Lower leg skin (tissue), 4 donors: ENCODE measurements at regions not wholly inside any gene's neighbourhood (a gene's known extent, or its start where the extent isn't known, plus 50 kb on each side); places are given as distances from the start of the nearest gene placed in this dataset.
"Not testable (repeated sequence)": the region's sequence is repeated elsewhere in the genome, so short reads cannot be mapped to it uniquely, and the experiment has no call there.

Experiments
- DNase-seq, 2 donors: peaks; one replicate each; pipeline ENCODE4 v3.0.0-alpha.2; 2019; ENCODE audit warnings: low spot score in 2 of 2
- H3K4me3 ChIP-seq: fragments of 200-600 bp; sonication (generic); 2 replicates; pipeline ENCODE4 v1.5.1; 2017; ENCODE audit warnings: mild to moderate bottlenecking, low read depth; ENCODE audit not compliant: poor library complexity, severe bottlenecking
- CTCF ChIP-seq, 3 donors: fragments of 450-650 bp; IDR thresholded peaks; one replicate each; pipeline ENCODE4 v1.5.1; 2016; ENCODE audit warnings: antibody characterized with exemption in 3 of 3, mild to moderate bottlenecking in 3 of 3, moderate library complexity in 2 of 3
- POLR2A ChIP-seq, 2 donors: fragments of 450-650 bp; IDR thresholded peaks; one replicate each; pipeline ENCODE4 v1.6.1; 2016 to 2017; ENCODE audit warnings: antibody characterized with exemption in 2 of 2, mild to moderate bottlenecking in 1 of 2, moderate library complexity in 1 of 2
- WGBS, 2 donors: methylation state at CpG; one replicate each; pipeline ENCODE4 v1.1.5; 2018; 5-methylcytosine and 5-hydroxymethylcytosine counted together
- intact Hi-C: fragments of 100-400 bp; cut with DNase I; formaldehyde crosslinking; loops from one replicate; pipeline ENCODE4 v1.15.0; 2023; ENCODE audit warnings: low total_unique reads

GRCh38 chr7:3114917-3115316 is 71.2 kb upstream of the CARD11 start:
- H3K4me3 ChIP-seq: no peak overlapping the region
- DNase-seq: no peak
- TF ChIP-seq CTCF (IDR thresholded peaks at IDR 0.05): no peak
- no peak for TF ChIP-seq POLR2A (IDR thresholded peaks at IDR 0.05)
- intact Hi-C loops: no loop called here
- 56 to 80% methylated on average over 5 of the region's 5 CpGs for WGBS, 2 donors

- TF ChIP-seq CTCF (IDR thresholded peaks at IDR 0.05) (no peak), POLR2A (IDR thresholded peaks at IDR 0.05) (no peak)
- 44 to 63% methylated on average over 2 of the region's 2 CpGs for WGBS, 2 donors
- intact Hi-C loops: no loop called here
- DNase-seq: peak in 1 of 2 donors; percentile 43
- H3K4me3 ChIP-seq: no peak overlapping the region
These were observed 73.4 kb upstream of the CARD11 start for GRCh38 chr7:3117081-3117480.

- WGBS, 2 donors: 18 to 19% methylated on average over 8 of the region's 8 CpGs
- TF ChIP-seq POLR2A (IDR thresholded peaks at IDR 0.05) (no peak), CTCF (IDR thresholded peaks at IDR 0.05) (no peak)
- intact Hi-C loops: no loop called here
- peak in 1 of 2 donors; percentile 29 for DNase-seq
- no peak overlapping the region for H3K4me3 ChIP-seq
These were observed 74.0 kb upstream of the CARD11 start for GRCh38 chr7:3117488-3118231.

- DNase-seq: peak in 1 of 2 donors; percentile 50
- intact Hi-C loops, H3K4me3 ChIP-seq: not testable (repeated sequence)
- 83 to 90% methylated on average over 9 of the region's 9 CpGs for WGBS, 2 donors
These were observed 75.8 kb upstream of the CARD11 start for GRCh38 chr7:3119352-3119927.

- peak in 1 of 2 donors; percentile 3 for DNase-seq
- H3K4me3 ChIP-seq: no peak overlapping the region
- WGBS, 2 donors: 66 to 70% methylated on average over 3 of the region's 3 CpGs
- intact Hi-C loops: no loop called here
- no peak for TF ChIP-seq POLR2A (IDR thresholded peaks at IDR 0.05)
- no peak for TF ChIP-seq CTCF (IDR thresholded peaks at IDR 0.05)
These were observed 76.3 kb upstream of the CARD11 start for GRCh38 chr7:3119963-3120362.

GRCh38 chr7:3120513-3120912 is 76.8 kb upstream of the CARD11 start:
- H3K4me3 ChIP-seq: no peak overlapping the region
- peak in 1 of 2 donors; percentile 9 for DNase-seq
- no peak for TF ChIP-seq POLR2A (IDR thresholded peaks at IDR 0.05)
- TF ChIP-seq CTCF (IDR thresholded peaks at IDR 0.05): no peak
- WGBS, 2 donors: 78 to 84% methylated on average over 3 of the region's 3 CpGs
- intact Hi-C loops: no loop called here
